AG09309 (cell line): ENCODE measurements at regions not wholly inside any gene's neighbourhood (a gene's known extent, or its start where the extent isn't known, plus 50 kb on each side); places are given as distances from the start of the nearest gene placed in this dataset.

Source experiments
- DNase-seq: peaks from one replicate; pipeline ENCODE4 v3.0.0-alpha.2; 2010; ENCODE audit warnings: low read depth
- H3K4me3 ChIP-seq: 2 replicates; pipeline ENCODE4 v1.5.1; 2011; ENCODE audit warnings: mild to moderate bottlenecking, low read depth, low read length, moderate library complexity; ENCODE audit not compliant: control insufficient read depth
- TF ChIP-seq, protein P1 (sequence below): IDR thresholded peaks from 2 replicates; pipeline ENCODE4 v1.5.1; 2011; ENCODE audit warnings: mild to moderate bottlenecking, low read depth, low read length, inconsistent platforms; ENCODE audit not compliant: insufficient read depth, control insufficient read depth; ENCODE audit errors: missing control alignments

DNA sequence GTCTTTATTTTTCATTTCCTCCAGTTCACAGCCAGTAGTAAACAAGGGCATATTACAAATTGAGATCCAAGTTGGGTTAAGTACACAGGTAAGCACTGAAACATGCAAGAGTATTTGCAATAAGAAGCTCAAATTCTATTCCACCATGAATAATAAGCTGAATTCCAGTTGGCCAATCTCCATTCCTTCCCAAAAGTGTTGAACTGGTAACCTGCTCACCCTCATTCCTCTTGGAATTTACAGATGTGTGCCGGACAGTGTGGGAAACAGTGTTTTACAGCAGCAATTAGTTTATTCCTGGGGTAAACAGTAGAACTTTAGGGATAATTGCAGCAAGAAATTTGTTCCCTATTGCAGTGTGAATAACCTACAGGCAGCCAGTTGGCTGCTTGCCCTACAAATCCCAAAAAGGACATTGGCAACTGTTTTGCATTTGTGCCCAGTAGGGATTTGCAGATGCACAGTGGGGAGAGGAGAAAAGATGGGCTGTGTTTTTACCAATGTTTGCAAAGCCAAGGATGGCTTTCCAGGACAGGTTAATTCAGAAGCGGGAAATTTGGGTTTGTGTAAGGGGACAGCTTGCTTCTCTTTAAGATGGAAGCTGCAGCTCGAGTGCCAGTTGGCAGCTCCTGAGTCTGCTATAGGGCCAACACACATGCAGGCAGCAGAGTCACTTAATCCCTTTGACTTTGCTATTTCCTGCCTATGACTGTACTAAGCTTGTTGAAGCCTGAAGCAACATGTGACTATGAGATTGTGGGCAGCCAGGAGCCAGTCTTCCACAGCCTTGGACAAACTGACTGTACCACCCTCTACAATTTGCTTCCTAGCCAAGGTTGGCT is 318.9 kb downstream of the MAP2K6 start:
- TF ChIP-seq, protein P1, sequence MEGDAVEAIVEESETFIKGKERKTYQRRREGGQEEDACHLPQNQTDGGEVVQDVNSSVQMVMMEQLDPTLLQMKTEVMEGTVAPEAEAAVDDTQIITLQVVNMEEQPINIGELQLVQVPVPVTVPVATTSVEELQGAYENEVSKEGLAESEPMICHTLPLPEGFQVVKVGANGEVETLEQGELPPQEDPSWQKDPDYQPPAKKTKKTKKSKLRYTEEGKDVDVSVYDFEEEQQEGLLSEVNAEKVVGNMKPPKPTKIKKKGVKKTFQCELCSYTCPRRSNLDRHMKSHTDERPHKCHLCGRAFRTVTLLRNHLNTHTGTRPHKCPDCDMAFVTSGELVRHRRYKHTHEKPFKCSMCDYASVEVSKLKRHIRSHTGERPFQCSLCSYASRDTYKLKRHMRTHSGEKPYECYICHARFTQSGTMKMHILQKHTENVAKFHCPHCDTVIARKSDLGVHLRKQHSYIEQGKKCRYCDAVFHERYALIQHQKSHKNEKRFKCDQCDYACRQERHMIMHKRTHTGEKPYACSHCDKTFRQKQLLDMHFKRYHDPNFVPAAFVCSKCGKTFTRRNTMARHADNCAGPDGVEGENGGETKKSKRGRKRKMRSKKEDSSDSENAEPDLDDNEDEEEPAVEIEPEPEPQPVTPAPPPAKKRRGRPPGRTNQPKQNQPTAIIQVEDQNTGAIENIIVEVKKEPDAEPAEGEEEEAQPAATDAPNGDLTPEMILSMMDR = no peak
- DNase-seq = peak; percentile 62

DNA sequence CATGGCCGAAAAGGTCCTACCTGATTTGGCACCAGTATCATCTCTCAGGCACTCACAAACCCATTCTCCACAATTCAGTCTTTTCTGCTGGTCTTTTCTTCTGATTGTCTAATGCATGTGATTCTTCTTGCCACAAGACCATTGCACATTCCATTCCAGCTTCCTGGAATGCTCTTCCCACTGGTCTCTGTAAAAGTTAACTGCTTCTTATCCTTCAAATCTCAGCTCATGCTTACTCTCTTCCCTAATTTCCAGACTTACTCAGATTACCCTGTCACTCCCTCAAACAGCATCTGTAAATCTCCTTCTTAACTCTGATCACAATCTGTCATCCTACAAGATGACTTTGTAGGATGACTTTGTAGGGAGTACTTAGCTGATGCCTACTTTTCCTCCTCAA is 320.2 kb downstream of the MAP2K6 start:
- no peak overlapping the region for H3K4me3 ChIP-seq
- no peak for DNase-seq
- TF ChIP-seq, protein P1 = no peak

More for the DNA sequence above, 318.9 kb downstream of the MAP2K6 start:
- H3K4me3 ChIP-seq = no peak overlapping the region

DNA sequence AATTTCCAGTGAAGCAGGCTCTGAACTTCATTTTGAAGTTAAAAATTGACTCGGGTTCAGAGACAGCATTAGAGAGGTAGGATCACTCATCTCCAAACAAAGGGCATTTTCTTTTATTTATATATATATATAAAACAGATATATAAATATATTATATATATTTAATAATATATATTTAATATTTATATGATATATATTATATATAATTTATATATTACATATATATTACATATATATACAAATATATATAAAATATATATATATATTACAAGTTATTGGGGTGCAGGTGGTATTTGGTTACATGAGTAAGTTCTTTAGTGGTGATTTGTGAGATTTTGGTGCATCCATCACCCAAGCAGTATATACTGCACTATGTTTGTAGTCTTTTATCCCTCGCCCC is 320.8 kb downstream of the MAP2K6 start:
- no peak for DNase-seq
- no peak overlapping the region for H3K4me3 ChIP-seq
- TF ChIP-seq, protein P1 = no peak

DNA sequence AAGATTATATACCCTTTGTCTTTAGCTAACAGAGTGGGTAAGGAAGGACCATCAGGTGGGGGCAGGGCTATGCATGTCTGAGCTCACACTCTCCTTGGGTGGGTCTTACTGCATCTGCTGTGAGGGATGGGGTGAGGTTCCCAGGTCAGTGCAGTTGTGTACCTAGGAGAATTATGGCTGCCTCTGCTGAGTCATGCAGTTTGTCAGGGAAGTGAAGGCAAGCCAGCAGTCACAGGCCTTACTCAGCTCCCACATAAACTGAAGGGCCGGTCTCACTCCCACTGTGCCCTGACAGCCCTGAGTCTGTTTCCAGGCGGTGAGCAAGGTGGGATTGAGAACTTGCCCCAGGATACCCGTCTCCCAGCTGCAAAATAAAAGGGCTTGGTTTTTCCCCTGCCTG is 328.6 kb downstream of the MAP2K6 start:
- no peak overlapping the region for H3K4me3 ChIP-seq
- TF ChIP-seq, protein P1 = no peak
- no peak for DNase-seq

DNA sequence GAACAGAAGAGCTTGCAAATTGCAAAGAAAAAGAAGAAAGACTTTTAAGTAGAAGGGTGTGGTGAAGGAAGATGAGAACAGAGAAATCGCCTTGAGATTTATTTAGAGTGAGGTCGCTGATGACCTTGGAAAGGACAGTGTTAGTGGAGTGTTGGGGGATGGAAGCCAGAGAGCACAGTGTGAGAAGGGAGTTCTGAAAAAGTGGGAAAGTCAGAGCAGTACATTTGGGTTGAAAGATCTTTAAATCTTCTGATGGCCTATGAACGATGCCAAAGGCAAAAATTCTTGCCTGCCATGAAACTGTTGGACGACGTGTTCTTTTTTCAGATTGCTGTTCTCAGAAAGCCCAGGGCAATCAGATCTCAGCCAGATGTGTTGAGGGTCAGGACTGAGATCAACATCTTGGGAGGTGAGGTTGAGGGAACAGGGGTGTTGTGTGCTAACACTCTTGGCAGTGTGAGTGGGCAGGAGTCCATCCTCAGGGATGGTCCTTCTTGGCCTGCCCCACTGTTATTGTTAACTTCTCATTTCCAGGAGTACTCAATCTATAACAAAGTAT is 330.1 kb downstream of the MAP2K6 start:
- H3K4me3 ChIP-seq = no peak overlapping the region
- TF ChIP-seq, protein P1 = no peak

DNA sequence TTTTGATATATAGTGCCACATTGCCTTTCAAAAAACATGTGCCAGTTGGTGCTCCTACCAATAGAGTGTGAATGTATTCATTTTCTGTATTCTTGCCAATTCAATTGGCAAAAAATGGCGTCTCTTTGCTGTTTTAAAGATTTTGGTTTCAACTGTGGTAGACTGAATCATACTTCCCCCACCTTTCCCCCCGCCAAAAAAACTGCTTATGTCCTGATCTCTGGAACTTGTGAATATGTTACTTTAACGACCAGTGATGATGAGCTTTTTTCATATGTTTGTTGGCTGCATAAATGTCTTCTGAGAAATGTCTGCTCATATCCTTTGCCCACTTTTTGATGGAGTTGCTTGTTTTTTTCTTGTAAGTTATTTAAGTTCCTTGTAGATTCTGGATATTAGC is 325.1 kb upstream of the KCNJ16 start:
- TF ChIP-seq, protein P1 = no peak
- H3K4me3 ChIP-seq = no peak overlapping the region
- no peak for DNase-seq

More for the DNA sequence above, 330.1 kb downstream of the MAP2K6 start:
- no peak for DNase-seq
